HL-60 (cell line): ENCODE measurements at regions not wholly inside any gene's neighbourhood (a gene's known extent, or its start where the extent isn't known, plus 50 kb on each side); places are given as distances from the start of the nearest gene placed in this dataset.

Source experiments
- CTCF ChIP-seq: IDR thresholded peaks from one replicate; pipeline ENCODE4 v1.5.1; 2011; ENCODE audit warnings: low read length, control low read depth, inconsistent platforms; ENCODE audit not compliant: insufficient read depth
- GABPA ChIP-seq: IDR thresholded peaks from 2 replicates; pipeline ENCODE4 v1.6.1; 2012; ENCODE audit warnings: low read depth
- POLR2AphosphoS5 ChIP-seq: IDR thresholded peaks from 2 replicates; pipeline ENCODE4 v1.6.1; 2012; ENCODE audit warnings: low read depth
- REST ChIP-seq: IDR thresholded peaks from 2 replicates; pipeline ENCODE4 v1.6.1; 2012; ENCODE audit warnings: low read depth; ENCODE audit not compliant: insufficient replicate concordance
- SPI1 ChIP-seq: IDR thresholded peaks from 2 replicates; pipeline ENCODE4 v1.6.1; 2012; ENCODE audit warnings: low read depth, mild to moderate bottlenecking, borderline replicate concordance

- TF ChIP-seq CTCF (no peak), GABPA (no peak), POLR2AphosphoS5 (no peak), SPI1 (no peak), REST (no peak)
These were observed 382.0 kb upstream of the ADARB2 start for GRCh38 chr10:2119316-2119715.
